HAP-1 (cell line): ENCODE measurements at regions not wholly inside any gene's neighbourhood (a gene's known extent, or its start where the extent isn't known, plus 50 kb on each side); places are given as distances from the start of the nearest gene placed in this dataset.

Experiments
- DNase-seq, 2 experiments: peaks; one replicate each; pipeline ENCODE4 v3.0.0-alpha.2; 2016 to 2020; ENCODE audit warnings: low spot score in 2 of 2
- H3K27me3 ChIP-seq: fragments of 250-450 bp; sonication (Bioruptor Pico); 2 replicates; pipeline ENCODE4 v1.5.1; 2020; ENCODE audit warnings: low read depth, mild to moderate bottlenecking, moderate library complexity
- H3K36me3 ChIP-seq: fragments of 250-450 bp; sonication (Bioruptor Pico); replicated peaks from 2 replicates; pipeline ENCODE4 v1.5.1; 2020; ENCODE audit warnings: mild to moderate bottlenecking
- H3K4me1 ChIP-seq: fragments of 250-450 bp; sonication (Bioruptor Pico); 2 replicates; pipeline ENCODE4 v1.5.1; 2020; ENCODE audit warnings: mild to moderate bottlenecking
- H3K4me3 ChIP-seq: fragments of 250-450 bp; sonication (Bioruptor Pico); 2 replicates; pipeline ENCODE4 v1.5.1; 2020; ENCODE audit warnings: mild to moderate bottlenecking, moderate library complexity
- H3K9me3 ChIP-seq: fragments of 250-450 bp; sonication (Bioruptor Pico); 2 replicates; pipeline ENCODE4 v1.5.1; 2020; ENCODE audit warnings: mild to moderate bottlenecking, moderate library complexity
- in situ Hi-C: fragments of 300-500 bp; cut with MboI; formaldehyde crosslinking; loops from 3 replicates; pipeline ENCODE4 v1.14.3; 2020; ENCODE audit warnings: low sequenced_read_pairs, inconsistent platforms, mixed read lengths

DNA sequence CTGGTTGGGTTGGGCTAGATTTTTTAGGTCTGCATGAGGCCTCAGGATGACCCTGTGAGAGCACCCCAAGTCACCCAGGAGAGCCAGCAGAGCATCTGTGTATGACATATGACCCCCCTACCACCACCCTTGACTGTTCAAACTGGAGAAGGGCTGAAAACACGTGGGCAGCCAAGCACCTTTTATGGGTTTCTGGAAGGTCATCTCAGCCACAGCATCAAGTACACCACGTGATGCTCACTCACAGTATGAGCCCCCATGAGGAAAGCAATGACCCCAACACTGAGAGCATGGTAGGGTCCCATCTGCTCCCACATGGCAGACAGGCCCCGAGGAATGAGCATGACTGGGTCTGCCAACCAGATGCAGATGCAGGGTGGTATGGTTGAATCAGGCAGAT lies 149.4 kb upstream of the GDF10 start:
- Histone ChIP-seq H3K9me3 (no peaks in the 10 kb centered on the region), H3K27me3 (no peaks in the 10 kb centered on the region), H3K36me3 (no peaks in the 10 kb centered on the region), H3K4me3 (no peak overlapping the region), H3K4me1 (no peaks in the 10 kb centered on the region)
- DNase-seq: no peak
- in situ Hi-C loops: no loop called here

DNA sequence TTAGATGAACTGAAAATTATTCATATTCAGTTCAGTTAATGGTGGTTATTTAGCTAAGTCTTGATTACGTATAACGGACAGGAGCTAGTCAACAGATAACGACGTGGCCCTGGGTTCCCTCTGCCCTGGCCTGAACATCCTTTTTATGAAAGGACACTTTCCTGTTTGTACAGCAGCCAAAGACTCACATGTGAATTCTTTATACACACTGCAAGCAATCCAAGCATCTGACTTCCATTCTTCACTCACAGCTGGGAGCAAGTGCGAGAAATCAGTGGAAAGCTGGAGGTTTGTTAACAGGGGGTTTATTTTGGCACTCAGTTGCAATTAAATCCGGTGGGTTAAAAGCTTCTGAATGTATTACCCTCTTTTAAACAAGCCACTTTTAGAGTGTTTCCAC lies 148.1 kb upstream of the GDF10 start:
- Histone ChIP-seq H3K4me3 (no peak overlapping the region), H3K4me1 (no peaks in the 10 kb centered on the region), H3K36me3 (no peaks in the 10 kb centered on the region), H3K9me3 (no peaks in the 10 kb centered on the region), H3K27me3 (no peaks in the 10 kb centered on the region)
- no peak for DNase-seq
- in situ Hi-C loops: no loop called here

DNA sequence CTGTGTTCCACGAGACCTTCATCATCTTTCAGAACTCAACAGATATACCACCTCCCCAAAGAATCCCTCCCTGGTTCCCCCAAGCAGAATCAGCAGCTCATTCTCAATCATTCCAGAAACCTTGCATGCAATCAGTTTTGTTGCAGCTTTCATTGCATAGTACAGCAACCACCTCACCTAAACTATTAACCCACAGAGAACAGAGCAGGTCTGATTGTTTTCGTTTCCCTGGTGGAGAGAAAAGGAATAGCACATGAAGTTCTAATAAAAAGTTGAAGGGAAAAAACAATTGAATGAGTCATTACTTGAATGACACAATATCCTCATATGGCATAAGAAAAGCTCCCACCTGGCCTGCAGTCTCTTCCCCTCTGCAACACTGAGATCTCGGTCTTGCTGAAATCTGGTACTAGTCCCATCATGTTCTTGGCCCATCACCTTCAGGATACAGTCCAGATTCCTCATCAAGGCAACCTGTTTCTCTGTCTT lies 147.1 kb upstream of the GDF10 start:
- Histone ChIP-seq H3K4me3 (no peak overlapping the region), H3K27me3 (no peaks in the 10 kb centered on the region), H3K4me1 (no peaks in the 10 kb centered on the region), H3K9me3 (no peaks in the 10 kb centered on the region), H3K36me3 (no peaks in the 10 kb centered on the region)
- in situ Hi-C loops: no loop called here
- DNase-seq: no peak

DNA sequence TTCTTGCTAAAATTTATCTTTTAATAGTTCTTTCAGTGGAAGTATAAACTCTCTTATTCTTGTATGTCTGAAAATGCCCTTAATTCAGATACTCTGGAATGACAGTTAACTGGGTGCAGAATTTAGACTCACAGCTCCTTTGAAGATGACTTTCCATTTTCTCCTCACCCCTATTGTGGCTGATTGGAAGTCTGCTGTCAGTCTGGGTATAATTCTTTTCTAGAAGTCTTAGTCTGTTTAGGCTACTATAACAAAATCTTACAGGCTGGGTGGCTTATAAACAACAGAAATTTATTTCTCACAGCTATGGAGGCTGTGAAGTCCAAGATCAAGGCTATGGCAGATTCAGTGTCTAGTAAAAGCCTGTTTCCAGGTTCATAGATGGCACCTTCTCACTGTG lies 145.2 kb upstream of the GDF10 start:
- DNase-seq: no peak
- H3K9me3 ChIP-seq: no peaks in the 10 kb centered on the region
- in situ Hi-C loops: no loop called here

DNA sequence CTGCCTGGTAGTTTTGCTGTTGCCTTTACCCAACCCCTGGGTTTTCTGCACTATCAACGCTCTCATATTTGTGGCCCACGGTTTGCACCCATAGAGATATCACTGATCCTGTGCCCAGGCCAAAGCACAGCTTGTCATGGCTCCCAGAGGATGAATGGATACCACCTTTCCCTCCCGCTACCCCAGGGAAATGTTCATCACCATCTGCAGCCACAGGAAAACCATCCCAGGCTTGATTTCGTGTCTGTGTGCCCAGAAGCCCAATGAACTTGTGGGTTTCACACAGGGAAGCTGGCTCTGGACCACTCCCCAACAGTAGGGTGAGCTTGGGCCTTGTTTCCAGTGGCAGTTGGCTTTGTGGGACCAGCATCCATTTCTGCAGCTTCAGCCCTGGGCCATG lies 143.1 kb upstream of the GDF10 start:
- Histone ChIP-seq H3K4me1 (no peaks in the 10 kb centered on the region), H3K4me3 (no peak overlapping the region), H3K9me3 (no peaks in the 10 kb centered on the region), H3K27me3 (no peaks in the 10 kb centered on the region), H3K36me3 (no peaks in the 10 kb centered on the region)
- in situ Hi-C loops: no loop called here
- no peak for DNase-seq

More for the DNA sequence above, 145.2 kb upstream of the GDF10 start:
- no peaks in the 10 kb centered on the region for H3K27me3 ChIP-seq
- H3K4me3 ChIP-seq: no peak overlapping the region
- H3K4me1 ChIP-seq: no peaks in the 10 kb centered on the region
- no peaks in the 10 kb centered on the region for H3K36me3 ChIP-seq

DNA sequence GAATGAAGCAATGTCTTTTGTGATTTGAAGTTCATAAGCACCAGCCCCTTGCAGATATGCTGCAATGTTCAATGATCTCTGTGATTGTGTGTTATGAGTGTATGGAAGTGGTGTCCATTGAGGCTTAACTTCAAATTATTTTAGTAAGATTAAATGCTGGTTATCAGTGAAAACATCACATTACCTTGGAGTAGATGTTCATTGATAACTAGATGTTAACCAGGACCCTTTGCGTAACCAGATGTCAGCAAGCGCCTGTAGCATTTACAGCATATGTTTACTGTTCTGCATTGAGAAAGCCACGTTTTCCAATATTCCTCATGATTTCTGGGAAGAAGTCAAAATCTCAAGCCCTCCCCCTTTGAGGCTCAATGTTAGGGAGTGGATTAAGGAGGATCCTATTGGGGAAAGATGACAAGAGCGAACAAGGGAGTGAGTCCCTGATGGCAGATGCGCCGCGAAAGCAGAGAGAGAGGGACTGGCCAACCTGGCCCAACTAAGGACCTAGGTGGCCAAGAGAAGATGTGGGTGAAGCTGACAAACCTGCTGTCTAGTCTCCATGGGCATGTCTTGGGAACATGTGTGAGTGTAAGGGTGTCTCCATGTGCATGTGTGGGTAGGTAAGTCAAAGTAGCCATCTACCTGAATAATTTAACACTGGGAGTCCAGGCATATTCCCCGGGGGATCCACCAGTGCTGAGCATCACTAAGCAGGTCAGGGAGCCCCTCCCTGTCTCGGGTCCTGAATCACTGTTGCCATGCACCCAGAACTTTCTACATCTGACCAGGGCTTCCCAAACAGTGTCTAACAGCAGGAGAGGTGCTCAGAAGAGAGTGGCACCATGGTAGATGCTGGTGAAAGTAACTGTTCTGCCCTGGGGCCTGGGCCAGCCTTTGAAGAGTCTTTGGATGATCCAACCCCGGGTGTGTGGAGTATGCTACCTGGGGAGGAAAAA lies 141.6 kb upstream of the GDF10 start:
- no peak for DNase-seq

DNA sequence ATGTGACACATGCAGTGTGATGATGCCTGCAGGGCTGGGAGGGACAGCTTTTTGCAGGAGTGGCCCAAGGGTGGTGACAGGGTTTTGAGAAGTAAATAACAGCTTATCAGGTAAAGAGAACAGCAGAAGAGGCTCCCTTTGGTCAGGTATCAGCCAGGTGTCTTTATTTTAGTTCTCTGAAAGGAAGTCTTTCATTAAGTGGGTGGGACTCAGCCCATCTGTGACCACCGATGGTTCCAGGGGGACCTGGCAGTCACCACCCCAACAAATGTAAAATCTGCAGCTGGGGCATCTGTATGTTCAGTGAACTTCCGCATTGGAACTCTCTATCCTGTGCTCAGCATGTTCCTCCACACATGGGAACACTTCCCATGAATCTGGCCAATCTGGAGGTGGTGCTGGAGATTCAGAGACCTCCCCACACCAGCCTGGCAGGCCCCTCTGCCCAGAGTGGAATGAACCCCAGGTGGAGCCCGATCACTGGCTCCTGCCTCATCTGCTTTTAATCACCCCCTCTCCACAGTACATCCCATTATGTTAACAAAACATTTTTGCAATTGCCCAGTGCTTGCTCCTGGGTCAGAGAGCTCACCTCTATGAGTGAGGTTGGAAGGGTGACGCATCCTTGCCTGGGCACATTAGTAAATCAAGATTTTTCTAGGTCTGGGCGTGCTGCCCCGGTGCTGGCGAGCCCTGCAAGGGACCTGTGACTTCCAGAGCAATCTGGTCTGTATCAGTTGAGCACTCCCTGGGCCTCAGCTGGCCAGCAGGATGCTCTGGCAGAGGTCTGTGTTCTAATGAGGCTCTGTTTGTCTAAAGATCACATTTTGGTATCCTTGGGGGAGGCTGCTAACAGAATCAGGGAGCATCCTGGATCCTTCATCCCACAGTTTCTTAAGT lies 140.4 kb upstream of the GDF10 start:
- H3K9me3 ChIP-seq: no peaks in the 10 kb centered on the region
- no peaks in the 10 kb centered on the region for H3K4me1 ChIP-seq
- H3K36me3 ChIP-seq: no peaks in the 10 kb centered on the region
- no peak for DNase-seq
- in situ Hi-C loops: no loop called here
- H3K27me3 ChIP-seq: no peaks in the 10 kb centered on the region
- H3K4me3 ChIP-seq: no peak overlapping the region

More for the DNA sequence above, 141.6 kb upstream of the GDF10 start:
- Histone ChIP-seq H3K9me3 (no peaks in the 10 kb centered on the region), H3K4me1 (no peaks in the 10 kb centered on the region), H3K36me3 (no peaks in the 10 kb centered on the region), H3K27me3 (no peaks in the 10 kb centered on the region), H3K4me3 (no peak overlapping the region)
- in situ Hi-C loops: no loop called here

DNA sequence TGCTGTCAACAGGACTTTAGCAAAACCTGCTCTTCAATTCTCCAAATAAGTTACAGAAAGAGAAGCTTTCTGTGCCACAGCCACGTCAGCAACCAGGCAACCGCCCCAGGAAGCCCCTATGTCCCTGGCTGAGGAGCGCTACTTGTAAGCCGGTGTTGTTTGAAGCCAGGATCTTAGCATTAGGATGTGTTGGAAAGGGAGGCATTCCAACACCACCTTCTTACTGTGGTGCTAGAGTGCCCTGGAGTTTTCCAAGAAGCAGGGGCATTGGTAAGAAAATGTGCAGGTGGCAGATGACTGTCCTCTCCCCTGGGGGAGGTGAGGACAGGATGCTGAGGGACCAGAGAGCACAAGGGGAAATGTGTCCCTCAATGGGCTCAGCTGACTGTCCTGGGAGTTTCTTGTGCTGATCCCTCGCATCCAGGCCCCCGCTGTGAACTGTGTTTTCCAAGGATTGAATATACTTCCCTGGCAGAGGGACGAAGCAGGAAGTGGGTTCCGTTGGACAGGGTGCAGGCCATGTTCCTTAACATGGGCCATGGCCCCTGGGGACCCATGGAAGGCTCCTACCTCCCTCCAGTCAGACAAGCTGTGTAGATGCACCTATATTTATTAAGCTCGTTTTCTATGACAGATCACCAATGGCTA lies 139.6 kb upstream of the GDF10 start:
- in situ Hi-C loops: no loop called here
- no peaks in the 10 kb centered on the region for H3K27me3 ChIP-seq
- H3K36me3 ChIP-seq: no peaks in the 10 kb centered on the region
- H3K9me3 ChIP-seq: no peaks in the 10 kb centered on the region
- no peak overlapping the region for H3K4me3 ChIP-seq
- DNase-seq: no peak
- H3K4me1 ChIP-seq: no peaks in the 10 kb centered on the region

DNA sequence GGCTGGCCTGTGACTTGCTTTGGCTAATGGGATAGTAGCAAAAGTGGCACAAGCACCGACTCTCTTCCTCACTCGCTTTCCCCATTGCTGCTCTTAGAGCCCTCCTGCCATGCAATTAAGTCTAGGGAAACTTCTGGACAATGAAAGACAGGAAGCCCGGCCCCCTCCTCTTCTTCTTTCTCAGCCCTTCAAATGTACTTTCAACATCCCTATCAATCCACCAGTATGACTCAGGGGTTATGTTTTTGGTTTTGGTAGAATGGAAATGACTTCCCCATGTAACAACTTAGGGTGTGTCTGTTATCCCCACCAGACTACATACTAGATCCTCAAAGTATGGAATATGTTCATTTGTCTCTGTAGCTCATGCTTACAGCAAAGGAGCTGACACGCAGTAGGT lies 139.0 kb upstream of the GDF10 start:
- in situ Hi-C loops: no loop called here
- H3K9me3 ChIP-seq: no peaks in the 10 kb centered on the region
- no peaks in the 10 kb centered on the region for H3K4me1 ChIP-seq
- H3K36me3 ChIP-seq: no peaks in the 10 kb centered on the region
- DNase-seq: no peak
- H3K4me3 ChIP-seq: no peak overlapping the region
- no peaks in the 10 kb centered on the region for H3K27me3 ChIP-seq

DNA sequence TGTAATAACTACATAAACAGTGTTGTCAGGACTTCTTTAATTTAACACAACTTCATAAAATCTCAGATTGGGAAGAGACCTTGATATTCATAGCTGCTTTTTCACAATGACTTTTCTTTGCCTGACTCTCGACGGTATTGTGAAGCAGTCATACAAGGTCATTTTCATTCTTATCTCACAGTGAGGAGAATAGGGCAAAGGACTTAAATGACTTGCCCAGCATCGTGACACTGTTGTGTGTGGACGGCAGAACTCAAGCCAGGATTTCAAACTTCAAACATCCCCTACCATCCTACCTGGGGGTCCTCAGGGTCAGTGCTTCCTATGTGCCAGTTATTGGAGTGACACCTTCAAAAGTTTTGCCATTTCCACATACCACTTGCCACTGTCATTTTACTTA lies 138.5 kb upstream of the GDF10 start:
- in situ Hi-C loops: no loop called here
- no peak for DNase-seq
- H3K36me3 ChIP-seq: no peaks in the 10 kb centered on the region
- no peaks in the 10 kb centered on the region for H3K4me1 ChIP-seq
- H3K9me3 ChIP-seq: no peaks in the 10 kb centered on the region
- H3K27me3 ChIP-seq: no peaks in the 10 kb centered on the region
- no peak overlapping the region for H3K4me3 ChIP-seq

DNA sequence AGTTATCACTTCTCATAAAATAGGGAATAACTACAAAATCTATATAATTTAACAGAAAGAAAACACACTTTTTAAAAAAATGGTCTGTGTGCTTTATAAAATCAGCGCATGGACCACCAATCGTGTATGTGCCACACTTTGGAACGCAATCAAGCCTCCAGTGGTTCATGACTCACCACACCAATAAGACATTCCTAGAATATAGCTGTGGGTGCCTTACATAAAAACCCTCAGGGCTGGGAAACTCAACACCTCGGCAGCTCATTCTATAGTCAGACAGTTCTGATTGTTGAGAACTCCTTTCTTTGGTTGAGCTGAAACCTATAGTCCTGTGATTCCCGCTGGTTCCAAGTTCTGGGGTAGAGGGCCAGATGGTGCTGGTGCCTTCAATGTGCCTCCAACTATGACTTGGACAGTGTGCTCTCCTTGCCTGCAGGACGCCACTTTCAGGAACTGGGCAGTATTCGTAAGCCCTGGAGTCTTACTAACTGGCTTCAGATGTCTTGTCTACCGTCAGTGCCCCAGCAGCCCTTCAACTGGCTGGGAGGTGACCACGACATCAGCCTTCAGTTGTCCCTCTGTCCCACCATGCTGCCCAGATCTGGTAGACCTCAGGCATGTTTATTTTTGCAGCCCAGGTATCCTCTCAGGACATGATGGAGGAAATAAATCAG lies 135.7 kb upstream of the GDF10 start:
- in situ Hi-C loops: no loop called here
- DNase-seq: no peak
- no peaks in the 10 kb centered on the region for H3K9me3 ChIP-seq
- no peaks in the 10 kb centered on the region for H3K27me3 ChIP-seq
- no peak overlapping the region for H3K4me3 ChIP-seq
- H3K36me3 ChIP-seq: no peaks in the 10 kb centered on the region
- no peaks in the 10 kb centered on the region for H3K4me1 ChIP-seq

DNA sequence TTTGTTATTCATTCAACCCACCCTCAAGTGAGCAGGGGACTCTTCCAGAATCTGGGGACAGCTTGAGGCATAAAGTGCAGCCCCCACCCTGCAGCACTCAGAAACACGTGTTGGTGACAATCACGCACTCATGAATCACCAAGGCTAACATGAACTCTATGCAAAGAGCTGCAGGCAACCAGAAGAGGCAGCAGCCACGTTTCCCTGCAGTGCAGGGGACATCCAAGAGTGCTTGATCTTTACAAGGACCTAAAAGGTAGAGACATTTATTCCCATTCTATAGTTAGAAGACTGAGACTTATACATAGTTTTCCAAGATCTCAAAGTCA lies 135.2 kb upstream of the GDF10 start:
- DNase-seq: no peak
- in situ Hi-C loops: no loop called here
- H3K4me1 ChIP-seq: no peaks in the 10 kb centered on the region
- H3K36me3 ChIP-seq: no peaks in the 10 kb centered on the region
- H3K9me3 ChIP-seq: no peaks in the 10 kb centered on the region
- no peaks in the 10 kb centered on the region for H3K27me3 ChIP-seq
- no peak overlapping the region for H3K4me3 ChIP-seq

DNA sequence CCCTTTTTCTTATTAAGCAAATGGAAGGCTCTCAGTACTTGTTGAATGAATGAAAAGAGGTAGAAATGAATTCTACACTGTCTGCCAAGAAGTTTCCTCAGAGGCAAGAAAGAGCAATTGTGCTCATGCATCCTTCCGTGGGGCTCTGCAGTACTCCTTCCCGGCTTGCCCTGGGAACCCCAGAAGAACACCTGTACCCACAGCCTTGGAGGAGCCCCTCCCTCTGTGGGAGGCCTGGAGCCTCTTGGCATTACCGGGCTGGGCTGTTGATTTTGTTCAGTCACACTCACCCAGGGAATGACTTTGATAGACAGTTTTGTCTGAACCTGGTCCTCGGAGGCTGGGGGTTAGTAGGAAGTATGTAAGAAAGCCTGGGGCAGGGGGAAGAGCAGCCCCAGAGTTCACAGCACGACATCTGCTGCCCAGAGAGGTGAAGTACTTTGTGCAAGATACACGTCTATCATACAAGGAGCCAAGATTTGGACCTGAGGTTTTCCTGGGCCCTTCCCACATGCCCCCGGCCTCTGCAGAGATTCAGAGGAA lies 134.8 kb upstream of the GDF10 start:
- no peak for DNase-seq
- in situ Hi-C loops: no loop called here
- Histone ChIP-seq H3K36me3 (no peaks in the 10 kb centered on the region), H3K27me3 (no peaks in the 10 kb centered on the region), H3K4me3 (no peak overlapping the region), H3K9me3 (no peaks in the 10 kb centered on the region), H3K4me1 (no peaks in the 10 kb centered on the region)
